DND-41 (cell line): ENCODE measurements at regions not wholly inside any gene's neighbourhood (a gene's known extent, or its start where the extent isn't known, plus 50 kb on each side); places are given as distances from the start of the nearest gene placed in this dataset.

Source experiments
- ATAC-seq: fragments of 200-7000 bp; cut with Tn5 transposase; 3 replicates; pipeline ENCODE4 v1.9.1; 2021; ENCODE audit warnings: low read depth; ENCODE audit not compliant: insufficient read depth
- DNase-seq: peaks from one replicate; pipeline ENCODE4 v3.0.0-alpha.2; 2020
- H2AFZ ChIP-seq: 2 replicates; pipeline ENCODE4 v1.6.0; 2012; ENCODE audit warnings: low read depth, low read length
- H3K27ac ChIP-seq: 2 replicates; pipeline ENCODE4 v1.5.1; 2012; ENCODE audit warnings: low read length, inconsistent platforms
- H3K27me3 ChIP-seq: fragments of 200-600 bp; sonication (generic); 2 replicates; pipeline ENCODE4 v1.6.0; 2012; ENCODE audit warnings: low read length, mild to moderate bottlenecking, inconsistent platforms; ENCODE audit not compliant: insufficient read depth, poor library complexity
- H3K36me3 ChIP-seq: 2 replicates; pipeline ENCODE4 v1.5.1; 2012; ENCODE audit warnings: low read length, inconsistent platforms; ENCODE audit not compliant: insufficient read depth
- H3K4me1 ChIP-seq: 2 replicates; pipeline ENCODE4 v1.5.1; 2012; ENCODE audit warnings: mild to moderate bottlenecking, low read length; ENCODE audit not compliant: insufficient read depth
- H3K4me2 ChIP-seq: 2 replicates; pipeline ENCODE4 v1.6.0; 2012; ENCODE audit warnings: mild to moderate bottlenecking, moderate library complexity, low read length, inconsistent platforms; ENCODE audit not compliant: insufficient read depth
- H3K4me3 ChIP-seq, 2 experiments: fragments of 200-600 bp in 1 of 2; shearing (Covaris generic) in 1 of 2; 2 replicates each; pipeline ENCODE4 v1.5.1; 2012 to 2016; ENCODE audit warnings: inconsistent platforms in 2 of 2, low read length in 2 of 2, mild to moderate bottlenecking in 2 of 2, low read depth in 1 of 2, moderate library complexity in 1 of 2
- H3K79me2 ChIP-seq: 2 replicates; pipeline ENCODE4 v1.6.0; 2012; ENCODE audit warnings: low read length, inconsistent platforms; ENCODE audit not compliant: insufficient read depth
- H3K9ac ChIP-seq: 2 replicates; pipeline ENCODE4 v1.6.0; 2012; ENCODE audit warnings: low read depth, mild to moderate bottlenecking, inconsistent platforms, low read length, moderate library complexity
- H3K9me3 ChIP-seq: 2 replicates; pipeline ENCODE4 v1.5.1; 2012; ENCODE audit warnings: low read length, moderate library complexity, mild to moderate bottlenecking, inconsistent platforms; ENCODE audit not compliant: insufficient read depth, severe bottlenecking
- H4K20me1 ChIP-seq: 2 replicates; pipeline ENCODE4 v1.6.0; 2012; ENCODE audit warnings: low read length; ENCODE audit not compliant: insufficient read depth
- CTCF ChIP-seq: IDR thresholded peaks from 2 replicates; pipeline ENCODE4 v1.5.1; 2012; ENCODE audit warnings: borderline replicate concordance, low read length, moderate library complexity, mild to moderate bottlenecking; ENCODE audit not compliant: poor library complexity, severe bottlenecking; ENCODE audit errors: extremely low read depth
- EZH2 ChIP-seq: IDR thresholded peaks from 3 replicates; pipeline ENCODE4 v1.6.1; 2012; ENCODE audit warnings: borderline replicate concordance, low read depth, mild to moderate bottlenecking, moderate library complexity, low read length, inconsistent platforms; ENCODE audit not compliant: severe bottlenecking

GRCh38 chr12:30399859-30400258 lies 295.8 kb downstream of the IPO8 start:
- no peaks in the 10 kb centered on the region for H3K4me1 ChIP-seq
- H3K4me3 ChIP-seq: no peak overlapping the region
- no peak for ATAC-seq
- no peak overlapping the region for H2AFZ ChIP-seq
- TF ChIP-seq EZH2 (no peak), CTCF (no peak)
- no peaks in the 10 kb centered on the region for H3K36me3 ChIP-seq
- no peaks in the 10 kb centered on the region for H3K79me2 ChIP-seq
- H3K4me2 ChIP-seq: no peak overlapping the region
- H3K9me3 ChIP-seq: peaks cover 13% of the 10 kb centered on the region
- H4K20me1 ChIP-seq: no peaks in the 10 kb centered on the region
- no peaks in the 10 kb centered on the region for H3K27me3 ChIP-seq
- no peak for DNase-seq
- no peak overlapping the region for H3K27ac ChIP-seq
- H3K9ac ChIP-seq: no peak overlapping the region

DNA sequence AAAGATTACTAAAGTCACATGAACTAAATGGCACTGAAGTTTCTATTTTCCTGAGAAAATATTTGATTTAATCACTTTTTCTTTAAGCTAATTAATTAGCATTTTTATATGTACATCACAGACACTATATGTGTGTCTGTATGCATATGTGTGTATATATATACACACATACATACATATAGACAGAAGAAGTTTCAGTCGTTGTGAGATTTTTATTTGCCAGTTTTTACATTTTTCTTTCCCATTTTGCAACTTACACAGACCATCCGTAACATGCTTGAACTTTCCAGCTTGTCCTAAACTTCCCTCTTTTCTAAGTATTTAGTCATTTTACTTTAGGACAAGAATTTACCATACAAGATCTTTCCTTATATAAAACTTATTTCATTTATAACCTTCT lies 299.1 kb downstream of the IPO8 start:
- no peaks in the 10 kb centered on the region for H3K36me3 ChIP-seq
- DNase-seq: no peak
- no peak for ATAC-seq
- no peak overlapping the region for H3K27ac ChIP-seq
- no peak overlapping the region for H3K9ac ChIP-seq
- TF ChIP-seq CTCF (no peak), EZH2 (no peak)
- H3K79me2 ChIP-seq: no peaks in the 10 kb centered on the region
- no peak overlapping the region for H2AFZ ChIP-seq
- no peaks in the 10 kb centered on the region for H3K27me3 ChIP-seq
- no peak overlapping the region for H3K4me2 ChIP-seq
- H3K9me3 ChIP-seq: peaks cover 15% of the 10 kb centered on the region
- no peaks in the 10 kb centered on the region for H4K20me1 ChIP-seq
- H3K4me3 ChIP-seq: no peak overlapping the region
- H3K4me1 ChIP-seq: no peaks in the 10 kb centered on the region

- no peak overlapping the region for H3K9ac ChIP-seq
- H2AFZ ChIP-seq: no peak overlapping the region
- no peak for ATAC-seq
- H4K20me1 ChIP-seq: no peaks in the 10 kb centered on the region
- H3K27me3 ChIP-seq: no peaks in the 10 kb centered on the region
- H3K4me2 ChIP-seq: no peak overlapping the region
- H3K79me2 ChIP-seq: no peaks in the 10 kb centered on the region
- peaks cover 17% of the 10 kb centered on the region for H3K9me3 ChIP-seq
- H3K4me3 ChIP-seq: no peak overlapping the region
- DNase-seq: no peak
- H3K36me3 ChIP-seq: no peaks in the 10 kb centered on the region
- H3K4me1 ChIP-seq: no peaks in the 10 kb centered on the region
- H3K27ac ChIP-seq: no peak overlapping the region
- no peak for TF ChIP-seq CTCF
- TF ChIP-seq EZH2: no peak
Observed at GRCh38 chr12:30395190-30395589, 300.5 kb downstream of the IPO8 start.
